Right atrium auricular region (tissue), 2 donors: ENCODE measurements at regions not wholly inside any gene's neighbourhood (a gene's known extent, or its start where the extent isn't known, plus 50 kb on each side); places are given as distances from the start of the nearest gene placed in this dataset.

ENCODE experiments used
- DNase-seq: peaks from one replicate; pipeline ENCODE4 v3.0.0-alpha.2; 2019; ENCODE audit warnings: low spot score
- H3K27ac ChIP-seq, 2 donors: fragments of 200-600 bp; sonication (generic); 1 replicate in 1 of 2; 2 replicates in 1 of 2; pipeline ENCODE4 v1.5.1; 2016 to 2019
- H3K27me3 ChIP-seq, 2 donors: fragments of 200-600 bp; sonication (generic); one replicate each; pipeline versions ENCODE4 v1.5.1 to v1.6.0; 2017 to 2019
- H3K36me3 ChIP-seq: fragments of 200-600 bp; sonication (generic); one replicate; pipeline ENCODE4 v1.5.1; 2016
- H3K4me1 ChIP-seq, 2 donors: fragments of 200-600 bp; sonication (generic); one replicate each; pipeline versions ENCODE4 v1.5.1 to v1.6.0; 2017 to 2019
- H3K4me3 ChIP-seq, 2 donors: fragments of 200-600 bp; sonication (generic); 1 replicate in 1 of 2; 2 replicates in 1 of 2; pipeline ENCODE4 v1.5.1; 2017 to 2019; ENCODE audit warnings: mild to moderate bottlenecking in 1 of 2, moderate library complexity in 1 of 2
- H3K9me3 ChIP-seq, 2 donors: fragments of 200-600 bp; sonication (generic); one replicate each; pipeline ENCODE4 v1.5.1; 2019
- TF ChIP-seq, protein P1 (sequence below), 2 donors: fragments of 200-600 bp; sonication (generic); IDR thresholded peaks; one replicate each; pipeline ENCODE4 v1.5.1; 2019; ENCODE audit warnings: antibody characterized with exemption in 2 of 2

GRCh38 chr5:154129013-154129412 is 61.5 kb upstream of the GALNT10 start:
- no peak overlapping the region for H3K4me3 ChIP-seq

DNA sequence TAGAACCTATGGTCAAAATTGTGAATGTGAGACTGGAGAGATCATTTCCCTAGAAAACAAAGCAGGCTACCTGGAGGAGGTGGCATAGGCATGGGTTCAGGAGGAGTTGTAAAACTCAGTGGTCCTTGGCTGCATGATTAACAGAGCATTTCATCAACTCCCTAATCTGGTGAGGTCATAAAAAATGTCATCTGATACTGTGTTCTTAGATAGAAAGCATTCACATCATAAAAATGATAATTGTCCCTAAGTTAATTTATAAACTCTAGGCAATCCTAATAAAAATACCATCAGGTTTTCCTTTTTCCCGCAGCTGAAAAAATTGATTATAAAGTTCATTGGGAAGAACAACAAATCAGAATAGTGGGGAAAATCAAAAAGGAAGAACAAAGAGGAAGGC is 60.6 kb upstream of the GALNT10 start:
- Histone ChIP-seq H3K4me1 (no peaks in the 10 kb centered on the region), H3K4me3 (no peak overlapping the region), H3K36me3 (no peaks in the 10 kb centered on the region), H3K27ac (no peak overlapping the region), H3K27me3 (no peaks in the 10 kb centered on the region), H3K9me3 (no peaks in the 10 kb centered on the region)
- no peak for DNase-seq
- TF ChIP-seq, protein P1, sequence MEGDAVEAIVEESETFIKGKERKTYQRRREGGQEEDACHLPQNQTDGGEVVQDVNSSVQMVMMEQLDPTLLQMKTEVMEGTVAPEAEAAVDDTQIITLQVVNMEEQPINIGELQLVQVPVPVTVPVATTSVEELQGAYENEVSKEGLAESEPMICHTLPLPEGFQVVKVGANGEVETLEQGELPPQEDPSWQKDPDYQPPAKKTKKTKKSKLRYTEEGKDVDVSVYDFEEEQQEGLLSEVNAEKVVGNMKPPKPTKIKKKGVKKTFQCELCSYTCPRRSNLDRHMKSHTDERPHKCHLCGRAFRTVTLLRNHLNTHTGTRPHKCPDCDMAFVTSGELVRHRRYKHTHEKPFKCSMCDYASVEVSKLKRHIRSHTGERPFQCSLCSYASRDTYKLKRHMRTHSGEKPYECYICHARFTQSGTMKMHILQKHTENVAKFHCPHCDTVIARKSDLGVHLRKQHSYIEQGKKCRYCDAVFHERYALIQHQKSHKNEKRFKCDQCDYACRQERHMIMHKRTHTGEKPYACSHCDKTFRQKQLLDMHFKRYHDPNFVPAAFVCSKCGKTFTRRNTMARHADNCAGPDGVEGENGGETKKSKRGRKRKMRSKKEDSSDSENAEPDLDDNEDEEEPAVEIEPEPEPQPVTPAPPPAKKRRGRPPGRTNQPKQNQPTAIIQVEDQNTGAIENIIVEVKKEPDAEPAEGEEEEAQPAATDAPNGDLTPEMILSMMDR (IDR thresholded peaks at IDR 0.05), result no peak

More at GRCh38 chr5:154129013-154129412, 61.5 kb upstream of the GALNT10 start:
- Histone ChIP-seq H3K27me3 (no peaks in the 10 kb centered on the region), H3K4me1 (no peaks in the 10 kb centered on the region), H3K27ac (no peak overlapping the region), H3K36me3 (no peaks in the 10 kb centered on the region), H3K9me3 (no peaks in the 10 kb centered on the region)
- no peak for DNase-seq
- TF ChIP-seq, protein P1 (IDR thresholded peaks at IDR 0.05), result no peak

- Histone ChIP-seq H3K4me3 (no peak overlapping the region), H3K27ac (no peak overlapping the region), H3K4me1 (no peaks in the 10 kb centered on the region), H3K36me3 (no peaks in the 10 kb centered on the region), H3K9me3 (no peaks in the 10 kb centered on the region), H3K27me3 (no peaks in the 10 kb centered on the region)
- TF ChIP-seq, protein P1 (IDR thresholded peaks at IDR 0.05), result no peak
- DNase-seq, result no peak
These were observed 58.7 kb upstream of the GALNT10 start for GRCh38 chr5:154131817-154132216.

GRCh38 chr5:154132718-154133307 is 57.7 kb upstream of the GALNT10 start:
- Histone ChIP-seq H3K27ac (no peak overlapping the region), H3K36me3 (no peaks in the 10 kb centered on the region), H3K4me1 (no peaks in the 10 kb centered on the region), H3K9me3 (no peaks in the 10 kb centered on the region), H3K27me3 (no peaks in the 10 kb centered on the region), H3K4me3 (no peak overlapping the region)
- DNase-seq, result no peak
- TF ChIP-seq, protein P1 (IDR thresholded peaks at IDR 0.05), result no peak

- H3K36me3 ChIP-seq, result no peaks in the 10 kb centered on the region
- H3K9me3 ChIP-seq, result no peaks in the 10 kb centered on the region
- TF ChIP-seq, protein P1 (IDR thresholded peaks at IDR 0.05), result no peak
- H3K27me3 ChIP-seq, result no peaks in the 10 kb centered on the region
- no peak overlapping the region for H3K27ac ChIP-seq
- H3K4me3 ChIP-seq, result no peak overlapping the region
- H3K4me1 ChIP-seq, result no peaks in the 10 kb centered on the region
- no peak for DNase-seq
These were observed 56.9 kb upstream of the GALNT10 start for GRCh38 chr5:154133591-154133990.

GRCh38 chr5:154134499-154134898 is 56.0 kb upstream of the GALNT10 start:
- H3K9me3 ChIP-seq, result no peaks in the 10 kb centered on the region
- H3K27me3 ChIP-seq, result no peaks in the 10 kb centered on the region
- H3K4me1 ChIP-seq, result peaks cover 0 to 6% of the 10 kb centered on the region in 2 donors
- no peak overlapping the region for H3K4me3 ChIP-seq
- TF ChIP-seq, protein P1 (IDR thresholded peaks at IDR 0.05), result no peak
- no peaks in the 10 kb centered on the region for H3K36me3 ChIP-seq
- no peak overlapping the region for H3K27ac ChIP-seq
- no peak for DNase-seq
